HPDE6-E6E7 (cell line): ENCODE measurements at regions not wholly inside any gene's neighbourhood (a gene's known extent, or its start where the extent isn't known, plus 50 kb on each side); places are given as distances from the start of the nearest gene placed in this dataset.

ENCODE experiments used
- DNase-seq: peaks from one replicate; pipeline ENCODE4 v3.0.0; 2011; ENCODE audit warnings: missing footprints; ENCODE audit errors: extremely low spot score

GRCh38 chr13:68509734-68510621, 1279.8 kb upstream of the PCDH9 start:
- DNase-seq = no peak

GRCh38 chr13:68506888-68507551, 1276.9 kb upstream of the PCDH9 start:
- no peak for DNase-seq

- DNase-seq = no peak
Measured at GRCh38 chr13:68490594-68490993, 1260.5 kb upstream of the PCDH9 start.

- no peak for DNase-seq
Measured at GRCh38 chr13:68481130-68481529, 1251.0 kb upstream of the PCDH9 start.

- no peak for DNase-seq
Measured at GRCh38 chr13:68473834-68474326, 1243.7 kb upstream of the PCDH9 start.

- no peak for DNase-seq
Measured at GRCh38 chr13:68467160-68467559, 1237.0 kb upstream of the PCDH9 start.

- no peak for DNase-seq
Measured at GRCh38 chr13:68440874-68441273, 1210.7 kb upstream of the PCDH9 start.

- DNase-seq = peak; percentile 7
Measured at GRCh38 chr13:68439817-68440216, 1209.7 kb upstream of the PCDH9 start.

- DNase-seq = no peak
Measured at GRCh38 chr13:68428292-68428691, 1198.2 kb upstream of the PCDH9 start.

- DNase-seq = no peak
Measured at GRCh38 chr13:68417801-68418200, 1187.7 kb upstream of the PCDH9 start.

- no peak for DNase-seq
Measured at GRCh38 chr13:68410007-68410406, 1179.9 kb upstream of the PCDH9 start.

- DNase-seq = no peak
Measured at GRCh38 chr13:68390987-68391386, 1160.9 kb upstream of the PCDH9 start.

- DNase-seq = no peak
Measured at GRCh38 chr13:68386808-68387207, 1156.7 kb upstream of the PCDH9 start.

- DNase-seq = no peak
Measured at GRCh38 chr13:68380041-68380973, 1150.2 kb upstream of the PCDH9 start.

- DNase-seq = no peak
Measured at GRCh38 chr13:68378294-68378693, 1148.2 kb upstream of the PCDH9 start.

GRCh38 chr13:68375004-68375403, 1144.9 kb upstream of the PCDH9 start:
- DNase-seq = no peak

GRCh38 chr13:68369739-68370138, 1139.6 kb upstream of the PCDH9 start:
- DNase-seq = peak; percentile 34

- no peak for DNase-seq
Measured at GRCh38 chr13:68368922-68369321, 1138.8 kb upstream of the PCDH9 start.

GRCh38 chr13:68359105-68359504, 1129.0 kb upstream of the PCDH9 start:
- DNase-seq = no peak

- no peak for DNase-seq
Measured at GRCh38 chr13:68358294-68358705, 1128.2 kb upstream of the PCDH9 start.

- DNase-seq = no peak
Measured at GRCh38 chr13:68350554-68350953, 1120.4 kb upstream of the PCDH9 start.

GRCh38 chr13:68347220-68347619, 1117.1 kb upstream of the PCDH9 start:
- DNase-seq = no peak
